ENCODE measurements at regions not wholly inside any gene's neighbourhood (a gene's known extent, or its start where the extent isn't known, plus 50 kb on each side); places are given as distances from the start of the nearest gene placed in this dataset.
"Not testable (repeated sequence)": the region's sequence is repeated elsewhere in the genome, so short reads cannot be mapped to it uniquely, and the experiment has no call there.

GRCh38 chr11:81819462-81819861 is 914.2 kb downstream of the FAM181B start:
- TF ChIP-seq CTCF (IDR thresholded peaks at IDR 0.05) (no peak), ZFX (IDR thresholded peaks at IDR 0.05; ENCODE audit: borderline replicate concordance) (no peak)
- H3K27ac ChIP-seq = no peak overlapping the region

- TF ChIP-seq CTCF (IDR thresholded peaks at IDR 0.05) (no peak), ZFX (IDR thresholded peaks at IDR 0.05; ENCODE audit: borderline replicate concordance) (no peak)
- H3K27ac ChIP-seq = no peak overlapping the region
Observed at GRCh38 chr11:81804858-81805257, 928.8 kb downstream of the FAM181B start.

GRCh38 chr11:81802591-81802990 is 931.1 kb downstream of the FAM181B start:
- TF ChIP-seq ZFX (IDR thresholded peaks at IDR 0.05; ENCODE audit: borderline replicate concordance) (no peak), CTCF (IDR thresholded peaks at IDR 0.05) (no peak)
- H3K27ac ChIP-seq = no peak overlapping the region

- TF ChIP-seq CTCF (IDR thresholded peaks at IDR 0.05) = no peak
- TF ChIP-seq ZFX (IDR thresholded peaks at IDR 0.05; ENCODE audit: borderline replicate concordance) = no peak
- H3K27ac ChIP-seq = no peak overlapping the region
Observed at GRCh38 chr11:81792416-81792815, 941.2 kb downstream of the FAM181B start.

- TF ChIP-seq CTCF (IDR thresholded peaks at IDR 0.05) = peak; percentile 25
- TF ChIP-seq ZFX (IDR thresholded peaks at IDR 0.05; ENCODE audit: borderline replicate concordance) = no peak
- no peak overlapping the region for H3K27ac ChIP-seq
Observed at GRCh38 chr11:81787584-81788049, 946.0 kb downstream of the FAM181B start.

GRCh38 chr11:81772166-81772565 is 961.5 kb downstream of the FAM181B start:
- no peak overlapping the region for H3K27ac ChIP-seq
- TF ChIP-seq CTCF (IDR thresholded peaks at IDR 0.05) (no peak), ZFX (IDR thresholded peaks at IDR 0.05; ENCODE audit: borderline replicate concordance) (no peak)

GRCh38 chr11:81769906-81770305 is 963.8 kb downstream of the FAM181B start:
- H3K27ac ChIP-seq = not testable (repeated sequence)

GRCh38 chr11:81756864-81757595 is 976.6 kb downstream of the FAM181B start:
- TF ChIP-seq CTCF (IDR thresholded peaks at IDR 0.05) = no peak
- TF ChIP-seq ZFX (IDR thresholded peaks at IDR 0.05; ENCODE audit: borderline replicate concordance) = no peak
- no peak overlapping the region for H3K27ac ChIP-seq
